Endothelial cell of umbilical vein (primary cell): ENCODE measurements at regions not wholly inside any gene's neighbourhood (a gene's known extent, or its start where the extent isn't known, plus 50 kb on each side); places are given as distances from the start of the nearest gene placed in this dataset.

ENCODE experiments used
- BruUV-seq: library from RNA; stranded (reverse); fragments of 400-500 nt; replicated peaks from 2 replicates; lab custom pipeline; 2021; lab: Mats Ljungman, UMichigan
- CTCF ChIA-PET: fragments of 300-600, 350-600 bp; sonication (Branson Sonifier 250); formaldehyde crosslinking; loops from one replicate; lab custom pipeline; 2021; ENCODE audit warnings: antibody characterized with exemption, inconsistent platforms; lab: Charles Lee
- POLR2A ChIA-PET: fragments of 300-600, 350-600 bp; sonication (Branson Sonifier 250); formaldehyde crosslinking; loops from one replicate; lab custom pipeline; 2021; ENCODE audit warnings: antibody characterized with exemption, inconsistent platforms; lab: Charles Lee
- DNase-seq: peaks from one replicate; pipeline ENCODE4 v3.0.0-alpha.2; 2011; ENCODE audit warnings: low read depth, low spot score
- FAIRE-seq: peaks from 2 replicates; lab custom pipeline; 2011; peaks lifted over from hg19 to GRCh38; lab: Jason Lieb, UNC
- H2AFZ ChIP-seq: 2 replicates; pipeline ENCODE4 v1.6.0; 2012; ENCODE audit warnings: low read depth, low read length, control low read depth, inconsistent platforms
- H3K27ac ChIP-seq: 2 replicates; pipeline ENCODE4 v1.5.1; 2011; ENCODE audit warnings: low read depth, mild to moderate bottlenecking, control low read depth, low read length, moderate library complexity; ENCODE audit not compliant: insufficient read depth
- H3K27me3 ChIP-seq, 2 experiments: 2 replicates each; pipeline versions ENCODE4 v1.6.0 to v1.6.1; 2011; ENCODE audit warnings: low read length in 2 of 2, mixed read lengths in 1 of 2; ENCODE audit not compliant: control insufficient read depth in 2 of 2, insufficient read depth in 2 of 2
- H3K36me3 ChIP-seq, 2 experiments: 2 replicates in 1 of 2; 3 replicates in 1 of 2; pipeline ENCODE4 v1.5.1; 2011; ENCODE audit warnings: low read length in 2 of 2, mild to moderate bottlenecking in 1 of 2, moderate library complexity in 1 of 2; ENCODE audit not compliant: control insufficient read depth in 2 of 2, insufficient read depth in 2 of 2; ENCODE audit errors: extremely low read depth in 1 of 2
- H3K4me1 ChIP-seq: 3 replicates; pipeline ENCODE4 v1.5.1; 2011; ENCODE audit warnings: mild to moderate bottlenecking, low read length; ENCODE audit not compliant: control insufficient read depth, insufficient read depth; ENCODE audit errors: extremely low read depth
- H3K4me2 ChIP-seq: 2 replicates; pipeline ENCODE4 v1.6.1; 2011; ENCODE audit warnings: low read length, control low read depth, mixed read lengths; ENCODE audit not compliant: insufficient read depth
- H3K4me3 ChIP-seq, 3 experiments: fragments of 200-600 bp in 1 of 3; sonication (generic), shearing (Covaris generic) in 1 of 3; replicated peaks in 1 of 3; 2 replicates each; pipeline ENCODE4 v1.5.1; 2011 to 2016; ENCODE audit warnings: control low read depth in 3 of 3, low read length in 3 of 3, mild to moderate bottlenecking in 2 of 3, inconsistent platforms in 1 of 3, low read depth in 1 of 3, moderate library complexity in 1 of 3; ENCODE audit not compliant: insufficient read depth in 1 of 3
- H3K79me2 ChIP-seq: 2 replicates; pipeline ENCODE4 v1.6.0; 2012; ENCODE audit warnings: low read length, inconsistent platforms; ENCODE audit not compliant: control insufficient read depth, insufficient read depth
- H3K9ac ChIP-seq: replicated peaks from 2 replicates; pipeline ENCODE3; 2011; ENCODE audit warnings: low read length, control low read depth; ENCODE audit not compliant: insufficient read depth; ENCODE audit errors: extremely low read depth
- H3K9me1 ChIP-seq: replicated peaks from 3 replicates; pipeline ENCODE4 v1.6.0; 2011; ENCODE audit warnings: mild to moderate bottlenecking, low read length; ENCODE audit not compliant: control insufficient read depth, insufficient read depth; ENCODE audit errors: extremely low read depth
- H3K9me3 ChIP-seq: replicated peaks from 2 replicates; pipeline ENCODE4 v1.5.1; 2012; ENCODE audit warnings: low read length, inconsistent platforms; ENCODE audit not compliant: control insufficient read depth, insufficient read depth
- H4K20me1 ChIP-seq: replicated peaks from 2 replicates; pipeline ENCODE3; 2011; ENCODE audit warnings: mild to moderate bottlenecking, low read length; ENCODE audit not compliant: control insufficient read depth, insufficient read depth; ENCODE audit errors: extremely low read depth
- CTCF ChIP-seq, 2 donors: IDR thresholded peaks; 1 replicate in 1 of 2; 2 replicates in 1 of 2; pipeline ENCODE4 v1.5.1; 2011; ENCODE audit warnings: low read length in 2 of 2, mild to moderate bottlenecking in 2 of 2, moderate library complexity in 2 of 2, control low read depth in 1 of 2, inconsistent platforms in 1 of 2, low read depth in 1 of 2; ENCODE audit not compliant: insufficient read depth in 1 of 2; ENCODE audit errors: extremely low read depth in 1 of 2
- EZH2 ChIP-seq: IDR thresholded peaks from 2 replicates; pipeline ENCODE4 v1.6.1; 2012; ENCODE audit warnings: borderline replicate concordance, low read depth, mild to moderate bottlenecking, moderate library complexity, low read length, inconsistent platforms; ENCODE audit not compliant: severe bottlenecking
- FOS ChIP-seq: IDR thresholded peaks from 2 replicates; pipeline ENCODE4 v1.6.1; 2011; ENCODE audit warnings: mild to moderate bottlenecking, low read length, moderate library complexity, borderline replicate concordance; ENCODE audit not compliant: insufficient read depth
- GATA2 ChIP-seq: IDR thresholded peaks from 2 replicates; pipeline ENCODE4 v1.7.0; 2011; ENCODE audit warnings: low read depth, mild to moderate bottlenecking, moderate library complexity, mixed read lengths, low read length; ENCODE audit not compliant: insufficient read length, insufficient read depth
- JUN ChIP-seq: IDR thresholded peaks from 2 replicates; pipeline ENCODE4 v1.6.1; 2011; ENCODE audit warnings: borderline replicate concordance, low read depth; ENCODE audit not compliant: insufficient read length, insufficient read depth
- MYC ChIP-seq: IDR thresholded peaks from one replicate; pipeline ENCODE4 v1.6.1; 2011; ENCODE audit warnings: mild to moderate bottlenecking, low read depth, low read length
- POLR2A ChIP-seq: IDR thresholded peaks from 2 replicates; pipeline ENCODE4 v1.6.1; 2012; ENCODE audit warnings: low read depth, mild to moderate bottlenecking, control low read depth, low read length
- POLR2AphosphoS5 ChIP-seq: IDR thresholded peaks from 2 replicates; pipeline ENCODE4 v1.6.1; 2012; ENCODE audit warnings: low read depth, mild to moderate bottlenecking, control low read depth, low read length, moderate library complexity; ENCODE audit not compliant: insufficient read depth
- dilution Hi-C: fragments of 300-500 bp; cut with MboI; formaldehyde crosslinking; loops from one replicate; pipeline ENCODE4 v1.15.0; 2019; ENCODE audit warnings: low sequenced_read_pairs; ENCODE audit not compliant: extremely low pct_ligation_motif_present
- intact Hi-C: fragments of 100-400 bp; cut with micrococcal nuclease; formaldehyde crosslinking; loops from one replicate; pipeline ENCODE4 v1.10.0; 2022
- TF ChIP-seq, protein P1 (sequence below): IDR thresholded peaks from 2 replicates; pipeline ENCODE4 v1.6.1; 2011; ENCODE audit not compliant: insufficient read depth, insufficient read length

GRCh38 chr3:154794814-154795445 lies 285.2 kb upstream of the MME start:
- no peak overlapping the region for H3K4me3 ChIP-seq
- BruUV-seq: no TSS peak

GRCh38 chr3:154794391-154794790 lies 285.7 kb upstream of the MME start:
- TF ChIP-seq POLR2A (no peak), MYC (no peak), JUN (no peak), CTCF (IDR thresholded peaks at IDR 0.05; ENCODE audit: extremely low read depth in 1 of 2, insufficient read depth in 1 of 2, low read depth in 1 of 2, low read length in 2 of 2) (no peak), GATA2 (no peak), EZH2 (no peak), POLR2AphosphoS5 (no peak), FOS (no peak)
- TF ChIP-seq, protein P1, sequence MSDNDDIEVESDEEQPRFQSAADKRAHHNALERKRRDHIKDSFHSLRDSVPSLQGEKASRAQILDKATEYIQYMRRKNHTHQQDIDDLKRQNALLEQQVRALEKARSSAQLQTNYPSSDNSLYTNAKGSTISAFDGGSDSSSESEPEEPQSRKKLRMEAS: no peak
- no peaks in the 10 kb centered on the region for H3K9me3 ChIP-seq
- no peak overlapping the region for H3K27ac ChIP-seq
- ChIA-PET CTCF (no interaction called here), POLR2A (no interaction called here)
- no peaks in the 10 kb centered on the region for H4K20me1 ChIP-seq
- no peak overlapping the region for H2AFZ ChIP-seq
- H3K9ac ChIP-seq: no peak overlapping the region
- intact Hi-C loops (no loop called here), dilution Hi-C loops (no loop called here)
- FAIRE-seq (no peak), DNase-seq (no peak)
- H3K4me1 ChIP-seq: no peaks in the 10 kb centered on the region
- H3K4me2 ChIP-seq: no peak overlapping the region
- no peaks in the 10 kb centered on the region for H3K36me3 ChIP-seq
- BruUV-seq: no TSS peak
- no peak overlapping the region for H3K4me3 ChIP-seq
- no peaks in the 10 kb centered on the region for H3K79me2 ChIP-seq
- H3K9me1 ChIP-seq: no peaks in the 10 kb centered on the region
- no peaks in the 10 kb centered on the region for H3K27me3 ChIP-seq

More at GRCh38 chr3:154794814-154795445, 285.2 kb upstream of the MME start:
- Histone ChIP-seq H3K9me3 (no peaks in the 10 kb centered on the region), H3K9ac (no peak overlapping the region), H3K27ac (no peak overlapping the region), H3K9me1 (no peaks in the 10 kb centered on the region), H2AFZ (no peak overlapping the region), H3K36me3 (no peaks in the 10 kb centered on the region), H3K79me2 (no peaks in the 10 kb centered on the region), H3K27me3 (no peaks in the 10 kb centered on the region), H4K20me1 (no peaks in the 10 kb centered on the region), H3K4me1 (no peaks in the 10 kb centered on the region), H3K4me2 (no peak overlapping the region)
- POLR2A ChIA-PET: no interaction called here
- CTCF ChIA-PET: no interaction called here
- DNase-seq (no peak), FAIRE-seq (no peak)
- intact Hi-C loops (no loop called here), dilution Hi-C loops (no loop called here)
- TF ChIP-seq POLR2A (no peak), MYC (no peak)
